WTC11 (cell line): ENCODE measurements at regions not wholly inside any gene's neighbourhood (a gene's known extent, or its start where the extent isn't known, plus 50 kb on each side); places are given as distances from the start of the nearest gene placed in this dataset.

Source experiments
- ATAC-seq: fragments of 200-7000 bp; cut with Tn5 transposase; 2 replicates; pipeline ENCODE4 v1.10.0; 2021; ENCODE audit warnings: mild to moderate bottlenecking, moderate library complexity
- CTCF ChIA-PET: fragments of 300-600 bp; sonication (Branson Sonifier 250); formaldehyde crosslinking; loops from one replicate; lab custom pipeline; 2021; ENCODE audit warnings: antibody characterized with exemption; lab: Charles Lee
- POLR2A ChIA-PET: fragments of 350-600 bp; sonication (Branson Sonifier 250); formaldehyde crosslinking; loops from one replicate; lab custom pipeline; 2021; ENCODE audit warnings: antibody characterized with exemption; lab: Charles Lee
- DNase-seq: peaks from one replicate; pipeline ENCODE4 v3.0.0; 2021; ENCODE audit warnings: low spot score
- H3K27ac Mint-ChIP-seq: 2 replicates; pipeline ENCODE4 v1.8.0; 2021; ENCODE audit warnings: mixed read lengths
- H3K27me3 Mint-ChIP-seq: 2 replicates; pipeline ENCODE4 v1.8.0; 2021; ENCODE audit warnings: low read depth, mild to moderate bottlenecking, moderate library complexity, mixed read lengths
- H3K36me3 Mint-ChIP-seq: 2 replicates; pipeline ENCODE4 v1.8.0; 2021; ENCODE audit warnings: mixed read lengths
- H3K4me1 Mint-ChIP-seq: 2 replicates; pipeline ENCODE4 v1.8.0; 2022; ENCODE audit warnings: mixed read lengths
- H3K4me3 Mint-ChIP-seq: 2 replicates; pipeline ENCODE4 v1.8.0; 2021; ENCODE audit warnings: mild to moderate bottlenecking, moderate library complexity, mixed read lengths
- H3K9me3 Mint-ChIP-seq: 2 replicates; pipeline ENCODE4 v1.8.0; 2021; ENCODE audit warnings: mixed read lengths
- ATF1 ChIP-seq: sonication (generic); formaldehyde crosslinking; IDR thresholded peaks from 2 replicates; pipeline ENCODE4 v1.8.1; 2023; ENCODE audit warnings: mild to moderate bottlenecking, moderate library complexity, missing genetic modification reagents
- CBFB ChIP-seq: sonication (generic); formaldehyde crosslinking; IDR thresholded peaks from 2 replicates; pipeline ENCODE4 v1.8.1; 2022; ENCODE audit warnings: mild to moderate bottlenecking, low read depth, missing genetic modification reagents
- GRHL2 ChIP-seq: fragments of 250-450 bp; sonication (Bioruptor Pico); IDR thresholded peaks from 2 replicates; pipeline ENCODE4 v1.8.0; 2022; ENCODE audit warnings: mild to moderate bottlenecking, moderate library complexity; ENCODE audit not compliant: insufficient replicate concordance, severe bottlenecking
- NFE2L1 ChIP-seq: sonication (generic); formaldehyde crosslinking; IDR thresholded peaks from 2 replicates; pipeline ENCODE4 v1.8.1; 2023; ENCODE audit warnings: missing genetic modification reagents
- NFYB ChIP-seq: sonication (generic); formaldehyde crosslinking; conservative IDR thresholded peaks from 2 replicates; pipeline ENCODE4 v1.8.0; 2022; ENCODE audit warnings: low read depth, missing genetic modification reagents
- NR3C1 ChIP-seq: sonication (generic); formaldehyde crosslinking; conservative IDR thresholded peaks from 2 replicates; pipeline ENCODE4 v1.8.1; 2023; ENCODE audit warnings: low read depth, mild to moderate bottlenecking, missing genetic modification reagents
- RELA ChIP-seq: sonication (generic); formaldehyde crosslinking; IDR thresholded peaks from 2 replicates; pipeline ENCODE4 v1.8.1; 2022; ENCODE audit warnings: missing genetic modification reagents, mild to moderate bottlenecking, borderline replicate concordance
- RORB ChIP-seq: fragments of 250-450 bp; sonication (Bioruptor Pico); IDR thresholded peaks from 2 replicates; pipeline ENCODE4 v1.9.0; 2021; ENCODE audit warnings: mild to moderate bottlenecking
- SMAD3 ChIP-seq: sonication (generic); formaldehyde crosslinking; IDR thresholded peaks from 2 replicates; pipeline ENCODE4 v1.8.0; 2022; ENCODE audit warnings: missing genetic modification reagents, mild to moderate bottlenecking, borderline replicate concordance
- SP1 ChIP-seq: sonication (generic); formaldehyde crosslinking; conservative IDR thresholded peaks from 2 replicates; pipeline ENCODE4 v1.8.1; 2022; ENCODE audit warnings: missing genetic modification reagents
- TEAD1 ChIP-seq: sonication (generic); formaldehyde crosslinking; IDR thresholded peaks from 2 replicates; pipeline ENCODE4 v1.8.0; 2022; ENCODE audit warnings: mild to moderate bottlenecking, missing genetic modification reagents
- TP53 ChIP-seq: sonication (generic); formaldehyde crosslinking; IDR thresholded peaks from 2 replicates; pipeline ENCODE4 v1.8.1; 2023; ENCODE audit warnings: mild to moderate bottlenecking, missing genetic modification reagents
- ZBTB21 ChIP-seq: sonication (generic); formaldehyde crosslinking; IDR thresholded peaks from 2 replicates; pipeline ENCODE4 v1.8.1; 2023; ENCODE audit warnings: mild to moderate bottlenecking, missing genetic modification reagents, borderline replicate concordance
- ZNF138 ChIP-seq: sonication (generic); formaldehyde crosslinking; conservative IDR thresholded peaks from 2 replicates; pipeline ENCODE4 v1.8.1; 2022; ENCODE audit warnings: mild to moderate bottlenecking, moderate library complexity, missing genetic modification reagents
- ZNF219 ChIP-seq: sonication (generic); formaldehyde crosslinking; IDR thresholded peaks from 2 replicates; pipeline ENCODE4 v1.8.0; 2023; ENCODE audit warnings: missing genetic modification reagents, mild to moderate bottlenecking, borderline replicate concordance
- ZNF317 ChIP-seq: sonication (generic); formaldehyde crosslinking; IDR thresholded peaks from 2 replicates; pipeline ENCODE4 v1.8.1; 2023; ENCODE audit warnings: low read depth, mild to moderate bottlenecking, moderate library complexity, missing genetic modification reagents, borderline replicate concordance
- ZNF396 ChIP-seq: fragments of 250-450 bp; sonication (Bioruptor Pico); IDR thresholded peaks from 2 replicates; pipeline ENCODE4 v1.8.0; 2021; ENCODE audit warnings: mild to moderate bottlenecking, moderate library complexity, borderline replicate concordance
- ZNF671 ChIP-seq: fragments of 250-450 bp; sonication (Bioruptor Pico); IDR thresholded peaks from 2 replicates; pipeline ENCODE4 v1.8.0; 2021; ENCODE audit warnings: mild to moderate bottlenecking
- TF ChIP-seq, protein P1 (sequence below): sonication (generic); formaldehyde crosslinking; IDR thresholded peaks from 2 replicates; pipeline ENCODE4 v1.8.0; 2022; ENCODE audit warnings: mild to moderate bottlenecking, missing genetic modification reagents
- TF ChIP-seq, protein P2 (sequence below): sonication (generic); formaldehyde crosslinking; IDR thresholded peaks from 2 replicates; pipeline ENCODE4 v1.8.1; 2022; ENCODE audit warnings: mild to moderate bottlenecking, moderate library complexity, missing genetic modification reagents
- TF ChIP-seq, protein P3 (sequence below): sonication (generic); formaldehyde crosslinking; IDR thresholded peaks from 2 replicates; pipeline ENCODE4 v1.8.1; 2022; ENCODE audit warnings: mild to moderate bottlenecking, missing genetic modification reagents, moderate library complexity, borderline replicate concordance
- TF ChIP-seq, protein P4 (sequence below): fragments of 250-450 bp; sonication (Bioruptor Pico); IDR thresholded peaks from 2 replicates; pipeline ENCODE4 v2.1.2; 2022; ENCODE audit warnings: mild to moderate bottlenecking, moderate library complexity
- TF ChIP-seq, protein P5 (sequence below): fragments of 250-450 bp; sonication (Bioruptor Pico); conservative IDR thresholded peaks from 2 replicates; pipeline ENCODE4 v1.9.0; 2021; ENCODE audit warnings: mild to moderate bottlenecking

DNA sequence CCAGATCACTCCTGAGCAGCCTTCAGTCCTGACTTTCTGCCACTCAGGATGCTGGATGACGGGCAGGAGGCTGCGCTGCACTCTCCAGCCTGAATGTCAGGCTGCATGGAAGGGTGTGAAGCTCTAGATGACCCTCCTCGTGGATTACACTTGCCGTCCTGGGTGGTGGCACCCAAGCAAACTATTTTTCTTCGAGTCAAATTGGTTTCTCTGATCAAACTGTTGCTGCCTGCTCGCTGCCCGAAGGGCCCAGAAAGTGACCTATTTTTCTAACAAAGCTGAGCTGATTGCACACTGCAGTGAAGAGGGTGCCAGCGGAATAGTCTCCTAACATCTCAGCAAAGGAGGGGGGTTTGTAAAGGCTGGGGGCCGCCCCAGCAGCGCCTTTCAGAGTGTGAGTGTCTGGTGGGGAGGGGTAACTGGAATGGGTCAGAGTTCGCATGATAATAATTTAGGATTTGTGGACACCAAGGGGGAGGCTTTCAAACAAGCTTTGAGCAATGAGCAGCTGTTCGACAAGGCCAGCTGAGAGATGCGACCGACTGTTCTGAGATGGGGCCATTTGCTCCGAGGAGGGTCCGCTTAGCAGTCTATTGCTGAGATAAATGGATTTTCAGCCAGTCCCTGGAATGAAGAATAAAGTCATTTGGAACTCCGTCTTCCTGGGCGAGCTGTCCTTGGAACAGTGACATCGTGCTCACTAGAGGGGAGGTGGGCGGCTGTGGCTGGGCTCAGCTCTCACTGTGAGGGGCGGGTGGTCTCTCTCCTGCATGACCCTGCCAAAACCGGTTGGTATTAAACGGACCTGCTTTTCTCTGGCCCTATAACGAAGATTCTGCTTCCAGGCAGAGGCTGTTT lies 537.6 kb downstream of the BRD1 start:
- Mint-ChIP-seq H3K27ac (no peak overlapping the region), H3K9me3 (peaks cover 26% of the 10 kb centered on the region)
- no peak for ATAC-seq
- TF ChIP-seq, protein P1, sequence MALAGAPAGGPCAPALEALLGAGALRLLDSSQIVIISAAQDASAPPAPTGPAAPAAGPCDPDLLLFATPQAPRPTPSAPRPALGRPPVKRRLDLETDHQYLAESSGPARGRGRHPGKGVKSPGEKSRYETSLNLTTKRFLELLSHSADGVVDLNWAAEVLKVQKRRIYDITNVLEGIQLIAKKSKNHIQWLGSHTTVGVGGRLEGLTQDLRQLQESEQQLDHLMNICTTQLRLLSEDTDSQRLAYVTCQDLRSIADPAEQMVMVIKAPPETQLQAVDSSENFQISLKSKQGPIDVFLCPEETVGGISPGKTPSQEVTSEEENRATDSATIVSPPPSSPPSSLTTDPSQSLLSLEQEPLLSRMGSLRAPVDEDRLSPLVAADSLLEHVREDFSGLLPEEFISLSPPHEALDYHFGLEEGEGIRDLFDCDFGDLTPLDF = no peak
- no peak for TF ChIP-seq ZNF219 (CRISPR knock-in tag)
- no peak for TF ChIP-seq RELA (CRISPR knock-in tag)
- no peak for TF ChIP-seq ZNF138 (CRISPR knock-in tag)
- no peak for TF ChIP-seq NR3C1 (CRISPR knock-in tag)
- no peak for TF ChIP-seq ATF1
- no peak for TF ChIP-seq ZNF317 (CRISPR knock-in tag)
- no peak for TF ChIP-seq TEAD1 (CRISPR knock-in tag)
- no peak for TF ChIP-seq ZNF396 (CRISPR knock-in tag)
- TF ChIP-seq NFYB (CRISPR knock-in tag) = no peak
- TF ChIP-seq TP53 = no peak
- no peak for TF ChIP-seq GRHL2
- TF ChIP-seq NFE2L1 = no peak
- TF ChIP-seq, protein P2, sequence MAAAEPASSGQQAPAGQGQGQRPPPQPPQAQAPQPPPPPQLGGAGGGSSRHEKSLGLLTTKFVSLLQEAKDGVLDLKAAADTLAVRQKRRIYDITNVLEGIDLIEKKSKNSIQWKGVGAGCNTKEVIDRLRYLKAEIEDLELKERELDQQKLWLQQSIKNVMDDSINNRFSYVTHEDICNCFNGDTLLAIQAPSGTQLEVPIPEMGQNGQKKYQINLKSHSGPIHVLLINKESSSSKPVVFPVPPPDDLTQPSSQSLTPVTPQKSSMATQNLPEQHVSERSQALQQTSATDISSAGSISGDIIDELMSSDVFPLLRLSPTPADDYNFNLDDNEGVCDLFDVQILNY = no peak
- TF ChIP-seq SP1 (CRISPR knock-in tag) = no peak
- TF ChIP-seq, protein P3, sequence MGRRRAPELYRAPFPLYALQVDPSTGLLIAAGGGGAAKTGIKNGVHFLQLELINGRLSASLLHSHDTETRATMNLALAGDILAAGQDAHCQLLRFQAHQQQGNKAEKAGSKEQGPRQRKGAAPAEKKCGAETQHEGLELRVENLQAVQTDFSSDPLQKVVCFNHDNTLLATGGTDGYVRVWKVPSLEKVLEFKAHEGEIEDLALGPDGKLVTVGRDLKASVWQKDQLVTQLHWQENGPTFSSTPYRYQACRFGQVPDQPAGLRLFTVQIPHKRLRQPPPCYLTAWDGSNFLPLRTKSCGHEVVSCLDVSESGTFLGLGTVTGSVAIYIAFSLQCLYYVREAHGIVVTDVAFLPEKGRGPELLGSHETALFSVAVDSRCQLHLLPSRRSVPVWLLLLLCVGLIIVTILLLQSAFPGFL (CRISPR knock-in tag) = no peak
- TF ChIP-seq, protein P4, sequence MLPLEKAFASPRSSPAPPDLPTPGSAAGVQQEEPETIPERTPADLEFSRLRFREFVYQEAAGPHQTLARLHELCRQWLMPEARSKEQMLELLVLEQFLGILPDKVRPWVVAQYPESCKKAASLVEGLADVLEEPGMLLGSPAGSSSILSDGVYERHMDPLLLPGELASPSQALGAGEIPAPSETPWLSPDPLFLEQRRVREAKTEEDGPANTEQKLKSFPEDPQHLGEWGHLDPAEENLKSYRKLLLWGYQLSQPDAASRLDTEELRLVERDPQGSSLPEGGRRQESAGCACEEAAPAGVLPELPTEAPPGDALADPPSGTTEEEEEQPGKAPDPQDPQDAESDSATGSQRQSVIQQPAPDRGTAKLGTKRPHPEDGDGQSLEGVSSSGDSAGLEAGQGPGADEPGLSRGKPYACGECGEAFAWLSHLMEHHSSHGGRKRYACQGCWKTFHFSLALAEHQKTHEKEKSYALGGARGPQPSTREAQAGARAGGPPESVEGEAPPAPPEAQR (CRISPR knock-in tag) = no peak
- TF ChIP-seq, all 79 proteins: peak for 0
- peaks cover 11% of the 10 kb centered on the region for H3K27me3 Mint-ChIP-seq
- CTCF ChIA-PET = interaction anchor here (0.9 to 1.2 kb wide), 2 partner anchors 15 to 243 kb away, joined by 3 to 8 read pairs; no protein-coding TSS in a partner anchor
- no peak overlapping the region for H3K4me3 Mint-ChIP-seq
- H3K36me3 Mint-ChIP-seq = peaks cover 16% of the 10 kb centered on the region
- POLR2A ChIA-PET = interaction anchor here (0.6 kb wide), 1 partner anchor 44 kb away, joined by 3 read pairs; no protein-coding TSS in a partner anchor
- H3K4me1 Mint-ChIP-seq = peaks cover 20% of the 10 kb centered on the region
- no peak for DNase-seq

DNA sequence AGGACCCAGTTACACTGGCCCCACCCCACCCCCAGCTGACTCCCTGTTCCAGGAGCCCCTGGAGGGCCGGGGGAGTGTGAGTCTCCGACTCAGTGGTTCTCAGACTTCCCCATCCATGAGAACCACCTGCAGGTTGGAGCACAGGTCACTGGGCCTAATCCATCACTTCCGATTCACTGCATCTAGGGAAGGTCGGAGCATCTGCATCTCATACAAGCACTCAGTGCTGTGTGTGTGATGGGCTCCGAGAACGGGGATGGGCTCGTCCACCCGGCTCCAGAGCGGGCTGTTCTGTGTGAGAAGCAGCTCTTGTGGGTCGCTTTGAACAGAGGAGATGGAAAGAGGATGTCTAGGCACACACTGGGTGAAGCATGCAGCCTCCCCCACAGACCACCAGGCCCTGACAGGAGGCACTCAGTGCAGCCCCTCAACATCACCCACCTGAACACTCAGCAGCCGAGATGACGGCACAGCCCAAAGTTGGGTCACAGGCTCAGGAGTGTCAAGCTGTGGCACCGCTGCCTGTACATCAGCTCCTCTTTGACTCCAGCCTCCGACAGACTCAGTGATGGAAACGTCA lies 541.4 kb downstream of the BRD1 start:
- no peak for ATAC-seq
- CTCF ChIA-PET = interaction anchor here (3.0 kb wide), 1 partner anchor 240 kb away, joined by 8 read pairs; no protein-coding TSS in a partner anchor
- no peak overlapping the region for H3K4me3 Mint-ChIP-seq

More for the DNA sequence above, 541.4 kb downstream of the BRD1 start:
- Mint-ChIP-seq H3K36me3 (peaks cover 3% of the 10 kb centered on the region; the same call in 1 of the 2 replicates), H3K27ac (no peak overlapping the region), H3K4me1 (peaks cover 28% of the 10 kb centered on the region), H3K27me3 (peaks cover 2% of the 10 kb centered on the region; the same call in 1 of the 2 replicates), H3K9me3 (peaks cover 13% of the 10 kb centered on the region)
- no peak for DNase-seq
- POLR2A ChIA-PET = no interaction called here
- no peak for TF ChIP-seq ZBTB21 (CRISPR knock-in tag)
- TF ChIP-seq, protein P5, sequence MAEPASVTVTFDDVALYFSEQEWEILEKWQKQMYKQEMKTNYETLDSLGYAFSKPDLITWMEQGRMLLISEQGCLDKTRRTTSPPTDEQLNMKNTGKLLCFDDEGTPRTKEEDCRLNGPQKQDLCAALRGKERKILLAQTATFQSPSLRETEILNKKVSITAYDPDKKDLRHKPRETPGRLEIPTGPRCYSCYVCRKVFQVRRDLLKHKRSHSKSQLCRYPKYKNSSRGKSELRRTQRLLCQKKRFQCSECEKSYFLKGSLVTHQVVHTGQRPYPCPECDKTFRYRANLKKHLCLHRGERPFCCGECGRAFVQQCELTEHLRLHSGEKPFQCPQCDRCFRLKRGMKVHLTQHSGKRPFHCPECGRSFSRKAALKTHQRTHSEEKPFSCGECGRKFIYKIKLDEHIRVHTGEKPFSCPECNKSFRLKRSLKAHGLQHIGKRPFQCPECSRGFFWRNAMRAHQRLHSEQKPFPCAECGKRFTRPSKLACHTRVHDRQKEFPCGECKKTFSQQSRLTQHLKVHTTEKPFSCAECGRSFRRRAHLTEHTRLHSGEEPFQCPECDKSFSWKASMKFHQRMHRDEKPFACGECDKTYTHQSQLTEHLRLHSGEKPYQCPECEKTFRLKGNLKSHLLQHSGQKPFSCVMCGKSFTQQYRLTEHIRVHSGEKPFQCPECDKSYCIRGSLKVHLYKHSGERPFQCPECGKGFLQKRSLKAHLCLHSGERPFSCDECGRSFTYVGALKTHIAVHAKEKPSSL (CRISPR knock-in tag) = no peak
- TF ChIP-seq CBFB = no peak
- TF ChIP-seq RORB (CRISPR knock-in tag) = no peak
- no peak for TF ChIP-seq ZNF671 (CRISPR knock-in tag)
- TF ChIP-seq SMAD3 = no peak
